NT2/D1 (cell line): ENCODE measurements at regions not wholly inside any gene's neighbourhood (a gene's known extent, or its start where the extent isn't known, plus 50 kb on each side); places are given as distances from the start of the nearest gene placed in this dataset.

ENCODE experiments used
- DNase-seq: peaks from one replicate; pipeline ENCODE4 v3.0.0-alpha.2; 2011; ENCODE audit warnings: low read depth, low spot score
- H3K27me3 ChIP-seq: 2 replicates; pipeline ENCODE4 v1.6.0; 2011; ENCODE audit warnings: mild to moderate bottlenecking; ENCODE audit not compliant: insufficient read length, insufficient read depth
- H3K36me3 ChIP-seq: 2 replicates; pipeline ENCODE4 v1.6.1; 2011; ENCODE audit warnings: mild to moderate bottlenecking, low read length, mixed read lengths; ENCODE audit not compliant: insufficient read depth, insufficient read length
- H3K4me1 ChIP-seq: 2 replicates; pipeline ENCODE4 v1.5.1; 2011; ENCODE audit not compliant: insufficient read depth, insufficient read length
- H3K4me3 ChIP-seq: 2 replicates; pipeline ENCODE4 v1.5.1; 2011; ENCODE audit warnings: low read depth; ENCODE audit not compliant: insufficient read length
- H3K9ac ChIP-seq: 2 replicates; pipeline ENCODE4 v1.6.0; 2011; ENCODE audit warnings: low read depth; ENCODE audit not compliant: insufficient read length
- H3K9me3 ChIP-seq: 2 replicates; pipeline ENCODE4 v1.5.1; 2011; ENCODE audit warnings: mild to moderate bottlenecking, low read length; ENCODE audit not compliant: insufficient read depth
- SUZ12 ChIP-seq: IDR thresholded peaks from 2 replicates; pipeline ENCODE4 v1.6.1; 2011; ENCODE audit not compliant: insufficient read length, insufficient read depth; ENCODE audit errors: extremely low read depth
- YY1 ChIP-seq: IDR thresholded peaks from 2 replicates; pipeline ENCODE4 v1.6.1; 2011; ENCODE audit not compliant: insufficient read length, insufficient read depth
- ZNF274 ChIP-seq: IDR thresholded peaks from 2 replicates; pipeline ENCODE4 v1.6.1; 2011; ENCODE audit warnings: mild to moderate bottlenecking, low read depth, low read length

DNA sequence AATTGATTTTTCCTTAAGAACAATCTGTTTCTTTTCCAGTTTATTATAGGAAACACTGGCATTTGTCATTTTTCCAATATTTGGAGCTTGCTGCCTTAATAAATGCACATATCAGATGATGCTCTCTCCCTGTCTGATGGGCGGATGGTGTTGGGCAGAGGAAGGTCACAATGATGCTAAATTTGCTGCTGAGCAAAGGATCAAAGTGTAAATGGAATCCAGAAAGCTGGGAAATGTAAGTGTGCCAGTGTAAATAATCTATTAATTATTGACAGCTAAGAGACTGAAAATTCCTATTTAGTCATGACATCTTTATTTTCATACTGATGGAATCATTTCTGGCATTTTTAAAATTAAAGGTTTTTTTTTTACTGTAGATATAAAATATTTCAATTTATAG lies 243.2 kb downstream of the PTBP2 start:
- no peak for TF ChIP-seq ZNF274
- H3K9ac ChIP-seq, result no peak overlapping the region
- no peaks in the 10 kb centered on the region for H3K9me3 ChIP-seq
- DNase-seq, result no peak
- no peaks in the 10 kb centered on the region for H3K36me3 ChIP-seq
- H3K4me3 ChIP-seq, result no peak overlapping the region
- no peaks in the 10 kb centered on the region for H3K27me3 ChIP-seq
- no peaks in the 10 kb centered on the region for H3K4me1 ChIP-seq

DNA sequence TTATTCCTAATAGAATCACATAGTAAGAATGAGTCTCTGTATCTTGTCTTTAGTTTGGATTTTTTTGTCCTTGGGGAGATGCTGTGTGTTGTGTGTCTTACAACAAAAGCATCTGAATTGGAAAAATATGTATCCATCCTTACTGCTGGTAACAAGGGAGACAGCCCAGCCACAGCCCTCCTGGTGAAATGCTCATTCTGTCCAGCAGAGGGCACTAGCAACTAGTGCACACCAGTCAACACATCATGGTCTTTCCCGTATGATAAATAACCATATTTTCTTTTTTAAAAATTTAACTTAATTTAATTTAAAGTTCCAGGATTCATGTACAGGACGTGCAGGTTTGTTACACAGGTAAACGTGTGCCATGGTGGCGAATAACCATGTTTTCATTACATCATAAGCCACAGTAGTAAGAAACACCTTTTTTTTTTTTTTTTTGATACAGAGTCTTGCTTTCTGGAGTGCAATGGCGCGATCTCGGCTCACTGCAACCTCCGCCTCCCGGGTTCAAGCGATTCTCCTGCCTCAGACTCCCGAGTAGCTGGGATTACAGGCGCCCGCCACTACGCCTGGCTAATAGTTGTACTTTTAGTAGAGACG lies 245.1 kb downstream of the PTBP2 start:
- Histone ChIP-seq H3K4me1 (no peaks in the 10 kb centered on the region), H3K9me3 (no peaks in the 10 kb centered on the region), H3K4me3 (no peak overlapping the region), H3K36me3 (no peaks in the 10 kb centered on the region), H3K27me3 (no peaks in the 10 kb centered on the region), H3K9ac (no peak overlapping the region)
- no peak for TF ChIP-seq SUZ12
- no peak for TF ChIP-seq YY1
- TF ChIP-seq ZNF274, result no peak
- DNase-seq, result peak; percentile 62

- Histone ChIP-seq H3K4me1 (no peaks in the 10 kb centered on the region), H3K4me3 (no peak overlapping the region), H3K9ac (no peak overlapping the region), H3K9me3 (no peaks in the 10 kb centered on the region), H3K36me3 (no peaks in the 10 kb centered on the region), H3K27me3 (no peaks in the 10 kb centered on the region)
- TF ChIP-seq SUZ12 (no peak), ZNF274 (no peak), YY1 (no peak)
- no peak for DNase-seq
Measured at GRCh38 chr1:96967311-96967710, 245.7 kb downstream of the PTBP2 start.

GRCh38 chr1:96968541-96968940 lies 247.0 kb downstream of the PTBP2 start:
- Histone ChIP-seq H3K4me3 (no peak overlapping the region), H3K9me3 (no peaks in the 10 kb centered on the region), H3K4me1 (no peaks in the 10 kb centered on the region), H3K9ac (no peak overlapping the region), H3K36me3 (no peaks in the 10 kb centered on the region), H3K27me3 (no peaks in the 10 kb centered on the region)
- no peak for TF ChIP-seq SUZ12
- TF ChIP-seq ZNF274, result no peak
- TF ChIP-seq YY1, result no peak
- DNase-seq, result no peak

DNA sequence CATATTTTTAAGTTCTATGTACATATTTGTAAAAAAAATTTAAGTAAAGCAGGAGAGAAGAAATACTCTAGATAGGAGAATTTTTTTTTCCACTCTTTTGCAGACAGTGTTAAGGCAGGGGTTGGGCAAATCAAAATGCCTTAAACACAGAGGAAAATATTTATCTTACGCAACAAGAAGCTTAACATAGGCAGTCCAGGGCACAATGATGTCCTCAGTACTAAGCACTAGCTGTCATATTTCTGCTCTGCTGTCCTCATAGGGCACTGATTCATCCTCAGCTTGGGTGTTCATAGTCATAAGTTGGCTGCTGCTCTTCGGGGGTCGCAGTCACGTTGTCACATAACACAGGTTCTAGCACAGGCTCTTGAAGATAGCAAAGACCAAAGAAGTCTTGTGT lies 247.4 kb downstream of the PTBP2 start:
- Histone ChIP-seq H3K9ac (no peak overlapping the region), H3K36me3 (no peaks in the 10 kb centered on the region), H3K4me1 (no peaks in the 10 kb centered on the region), H3K27me3 (no peaks in the 10 kb centered on the region), H3K4me3 (no peak overlapping the region), H3K9me3 (no peaks in the 10 kb centered on the region)
- TF ChIP-seq ZNF274, result no peak
- TF ChIP-seq SUZ12, result no peak
- no peak for TF ChIP-seq YY1
- no peak for DNase-seq

- no peak overlapping the region for H3K4me3 ChIP-seq
- H3K36me3 ChIP-seq, result no peaks in the 10 kb centered on the region
- DNase-seq, result no peak
Measured at GRCh38 chr1:96969656-96970163, 248.1 kb downstream of the PTBP2 start.

GRCh38 chr1:96971439-96971838 lies 249.9 kb downstream of the PTBP2 start:
- Histone ChIP-seq H3K9me3 (no peaks in the 10 kb centered on the region), H3K36me3 (no peaks in the 10 kb centered on the region), H3K9ac (no peak overlapping the region), H3K4me1 (no peaks in the 10 kb centered on the region), H3K27me3 (no peaks in the 10 kb centered on the region), H3K4me3 (no peak overlapping the region)
- TF ChIP-seq ZNF274, result no peak
- no peak for DNase-seq

More at GRCh38 chr1:96969656-96970163, 248.1 kb downstream of the PTBP2 start:
- H3K27me3 ChIP-seq, result no peaks in the 10 kb centered on the region
- no peak overlapping the region for H3K9ac ChIP-seq
- H3K9me3 ChIP-seq, result no peaks in the 10 kb centered on the region
- no peaks in the 10 kb centered on the region for H3K4me1 ChIP-seq
- TF ChIP-seq ZNF274 (no peak), SUZ12 (no peak)
